ENCODE measurements at regions not wholly inside any gene's neighbourhood (a gene's known extent, or its start where the extent isn't known, plus 50 kb on each side); places are given as distances from the start of the nearest gene placed in this dataset.
"Not testable (repeated sequence)": the region's sequence is repeated elsewhere in the genome, so short reads cannot be mapped to it uniquely, and the experiment has no call there.

DNA sequence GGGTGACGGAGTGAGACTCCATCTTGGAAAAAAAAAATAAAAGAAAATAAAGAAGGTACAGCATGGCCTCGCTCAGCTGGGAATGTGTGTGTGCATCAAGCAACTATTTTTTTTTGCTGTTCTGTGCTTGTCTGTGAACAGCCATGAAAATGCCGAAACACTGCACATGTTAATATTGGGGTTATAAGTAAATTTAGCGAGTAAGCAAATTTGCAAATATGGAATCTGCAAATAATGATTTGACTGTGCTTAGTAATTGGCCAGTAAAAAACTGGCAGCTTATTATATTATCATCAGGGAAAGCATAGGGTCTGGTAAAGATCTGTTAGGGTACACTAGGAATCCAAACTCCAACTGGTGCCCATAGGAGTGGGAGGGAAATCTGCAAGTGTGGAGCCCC is 278.1 kb upstream of the KLF4 start:
- Mint-ChIP-seq H3K27me3 (ENCODE audit: low read depth, unreplicated experiment) (peaks cover 9% of the 10 kb centered on the region), H3K4me3 (ENCODE audit: unreplicated experiment) (no peak overlapping the region), H3K4me1 (ENCODE audit: low read depth, unreplicated experiment) (no peaks in the 10 kb centered on the region), H3K27ac (ENCODE audit: unreplicated experiment) (no peak overlapping the region), H3K9me3 (ENCODE audit: unreplicated experiment) (peaks cover 5% of the 10 kb centered on the region), H3K36me3 (ENCODE audit: low read depth, unreplicated experiment) (no peaks in the 10 kb centered on the region)
- no peaks in the 10 kb centered on the region for H4K20me1 ChIP-seq (ENCODE audit: insufficient read depth, low read length)
- no peaks in the 10 kb centered on the region for H3K4me1 ChIP-seq (ENCODE audit: insufficient read depth, low read length)
- no peak overlapping the region for H3K27ac ChIP-seq (ENCODE audit: low read depth, low read length)
- FAIRE-seq = no peak
- H3K4me3 ChIP-seq (ENCODE audit: insufficient read depth, low read depth, low read length) = no peak overlapping the region
- H3K4me2 ChIP-seq (ENCODE audit: low read length) = no peak overlapping the region
- H2AFZ ChIP-seq (ENCODE audit: low read depth, low read length) = no peak overlapping the region
- H3K9ac ChIP-seq (ENCODE audit: low read length) = no peak overlapping the region
- H3K79me2 ChIP-seq (ENCODE audit: insufficient read depth, low read length) = no peaks in the 10 kb centered on the region
- H3K9me3 ChIP-seq (ENCODE audit: insufficient read depth, low read depth, low read length) = no peaks in the 10 kb centered on the region
- TF ChIP-seq, protein P1, sequence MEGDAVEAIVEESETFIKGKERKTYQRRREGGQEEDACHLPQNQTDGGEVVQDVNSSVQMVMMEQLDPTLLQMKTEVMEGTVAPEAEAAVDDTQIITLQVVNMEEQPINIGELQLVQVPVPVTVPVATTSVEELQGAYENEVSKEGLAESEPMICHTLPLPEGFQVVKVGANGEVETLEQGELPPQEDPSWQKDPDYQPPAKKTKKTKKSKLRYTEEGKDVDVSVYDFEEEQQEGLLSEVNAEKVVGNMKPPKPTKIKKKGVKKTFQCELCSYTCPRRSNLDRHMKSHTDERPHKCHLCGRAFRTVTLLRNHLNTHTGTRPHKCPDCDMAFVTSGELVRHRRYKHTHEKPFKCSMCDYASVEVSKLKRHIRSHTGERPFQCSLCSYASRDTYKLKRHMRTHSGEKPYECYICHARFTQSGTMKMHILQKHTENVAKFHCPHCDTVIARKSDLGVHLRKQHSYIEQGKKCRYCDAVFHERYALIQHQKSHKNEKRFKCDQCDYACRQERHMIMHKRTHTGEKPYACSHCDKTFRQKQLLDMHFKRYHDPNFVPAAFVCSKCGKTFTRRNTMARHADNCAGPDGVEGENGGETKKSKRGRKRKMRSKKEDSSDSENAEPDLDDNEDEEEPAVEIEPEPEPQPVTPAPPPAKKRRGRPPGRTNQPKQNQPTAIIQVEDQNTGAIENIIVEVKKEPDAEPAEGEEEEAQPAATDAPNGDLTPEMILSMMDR (IDR thresholded peaks at IDR 0.05; ENCODE audit: insufficient read depth, low read depth, low read length) = no peak
- TF ChIP-seq EZH2 (IDR thresholded peaks at IDR 0.05; ENCODE audit: insufficient read depth, low read length) = no peak
- peaks cover 2% of the 10 kb centered on the region for H3K27me3 ChIP-seq (ENCODE audit: insufficient read depth, low read length)
- no peak for DNase-seq (ENCODE audit: low read depth)
- no peaks in the 10 kb centered on the region for H3K36me3 ChIP-seq (ENCODE audit: insufficient read depth, low read length)

DNA sequence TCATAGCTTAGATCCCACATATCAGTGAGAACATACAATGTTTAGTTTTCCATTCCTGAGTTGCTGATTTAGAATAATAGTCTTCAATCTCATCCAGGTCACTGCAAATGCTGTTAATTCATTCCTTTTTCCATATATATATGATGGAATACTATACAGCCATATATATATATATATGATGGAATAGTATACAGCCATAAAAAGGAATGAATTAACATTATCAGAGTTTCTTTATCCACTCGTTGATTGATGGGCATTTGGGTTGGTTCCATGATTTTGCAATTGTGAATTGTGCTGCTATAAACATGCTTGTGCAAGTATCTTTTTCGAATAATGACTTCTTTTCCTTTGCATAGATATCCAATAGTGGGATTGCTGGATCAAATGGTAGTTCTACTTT is 273.9 kb upstream of the KLF4 start:
- H3K4me1 Mint-ChIP-seq (ENCODE audit: low read depth, unreplicated experiment); H3K36me3 ChIP-seq (ENCODE audit: insufficient read depth, low read length); H3K9me3 ChIP-seq (ENCODE audit: insufficient read depth, low read depth, low read length); H3K36me3 Mint-ChIP-seq (ENCODE audit: low read depth, unreplicated experiment); DNase-seq (ENCODE audit: low read depth); H3K4me1 ChIP-seq (ENCODE audit: insufficient read depth, low read length); H3K27me3 ChIP-seq (ENCODE audit: insufficient read depth, low read length); H3K4me3 ChIP-seq (ENCODE audit: insufficient read depth, low read depth, low read length); H2AFZ ChIP-seq (ENCODE audit: low read depth, low read length); H3K79me2 ChIP-seq (ENCODE audit: insufficient read depth, low read length); H3K27me3 Mint-ChIP-seq (ENCODE audit: low read depth, unreplicated experiment); H3K4me3 Mint-ChIP-seq (ENCODE audit: unreplicated experiment); H4K20me1 ChIP-seq (ENCODE audit: insufficient read depth, low read length); H3K27ac ChIP-seq (ENCODE audit: low read depth, low read length); FAIRE-seq; H3K27ac Mint-ChIP-seq (ENCODE audit: unreplicated experiment); H3K4me2 ChIP-seq (ENCODE audit: low read length); H3K9me3 Mint-ChIP-seq (ENCODE audit: unreplicated experiment); H3K9ac ChIP-seq (ENCODE audit: low read length): not testable (repeated sequence)

DNA sequence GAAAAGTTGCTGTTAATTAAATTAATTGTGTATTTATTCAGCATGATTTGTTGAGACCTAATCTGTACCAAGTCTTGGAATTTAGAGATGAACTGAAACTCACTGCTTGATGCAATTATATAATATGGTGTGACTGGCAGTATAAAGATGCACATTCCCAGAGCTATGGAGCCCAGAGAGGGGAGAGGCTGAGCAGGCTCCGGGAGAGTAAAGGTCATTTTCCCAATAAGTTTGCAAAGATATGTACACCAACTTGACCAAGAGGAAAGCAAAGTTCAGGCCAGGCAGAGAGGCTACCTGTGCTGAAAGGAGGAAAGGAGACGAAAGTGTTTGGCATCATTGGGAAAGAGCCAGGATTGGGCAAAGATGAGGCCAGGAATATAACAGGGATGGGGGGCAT is 271.7 kb upstream of the KLF4 start:
- Histone ChIP-seq H3K9me3 (ENCODE audit: insufficient read depth, low read depth, low read length) (no peaks in the 10 kb centered on the region), H3K79me2 (ENCODE audit: insufficient read depth, low read length) (no peaks in the 10 kb centered on the region), H2AFZ (ENCODE audit: low read depth, low read length) (no peak overlapping the region), H4K20me1 (ENCODE audit: insufficient read depth, low read length) (no peaks in the 10 kb centered on the region), H3K4me2 (ENCODE audit: low read length) (no peak overlapping the region), H3K27ac (ENCODE audit: low read depth, low read length) (no peak overlapping the region), H3K27me3 (ENCODE audit: insufficient read depth, low read length) (no peaks in the 10 kb centered on the region), H3K4me3 (ENCODE audit: insufficient read depth, low read depth, low read length) (no peak overlapping the region), H3K36me3 (ENCODE audit: insufficient read depth, low read length) (no peaks in the 10 kb centered on the region), H3K4me1 (ENCODE audit: insufficient read depth, low read length) (no peaks in the 10 kb centered on the region), H3K9ac (ENCODE audit: low read length) (no peak overlapping the region)
- DNase-seq (ENCODE audit: low read depth) (no peak), FAIRE-seq (no peak)
- Mint-ChIP-seq H3K36me3 (ENCODE audit: low read depth, unreplicated experiment) (no peaks in the 10 kb centered on the region), H3K27ac (ENCODE audit: unreplicated experiment) (no peak overlapping the region), H3K4me1 (ENCODE audit: low read depth, unreplicated experiment) (no peaks in the 10 kb centered on the region), H3K27me3 (ENCODE audit: low read depth, unreplicated experiment) (peaks cover 2% of the 10 kb centered on the region), H3K4me3 (ENCODE audit: unreplicated experiment) (no peak overlapping the region), H3K9me3 (ENCODE audit: unreplicated experiment) (peaks cover 6% of the 10 kb centered on the region)
- TF ChIP-seq EZH2 (IDR thresholded peaks at IDR 0.05; ENCODE audit: insufficient read depth, low read length) = no peak
- TF ChIP-seq, protein P1 (IDR thresholded peaks at IDR 0.05; ENCODE audit: insufficient read depth, low read depth, low read length) = no peak

Measured in astrocyte (in vitro differentiated cells and primary cell).